ENCODE measurements at regions not wholly inside any gene's neighbourhood (a gene's known extent, or its start where the extent isn't known, plus 50 kb on each side); places are given as distances from the start of the nearest gene placed in this dataset.
"Not testable (repeated sequence)": the region's sequence is repeated elsewhere in the genome, so short reads cannot be mapped to it uniquely, and the experiment has no call there.

DNA sequence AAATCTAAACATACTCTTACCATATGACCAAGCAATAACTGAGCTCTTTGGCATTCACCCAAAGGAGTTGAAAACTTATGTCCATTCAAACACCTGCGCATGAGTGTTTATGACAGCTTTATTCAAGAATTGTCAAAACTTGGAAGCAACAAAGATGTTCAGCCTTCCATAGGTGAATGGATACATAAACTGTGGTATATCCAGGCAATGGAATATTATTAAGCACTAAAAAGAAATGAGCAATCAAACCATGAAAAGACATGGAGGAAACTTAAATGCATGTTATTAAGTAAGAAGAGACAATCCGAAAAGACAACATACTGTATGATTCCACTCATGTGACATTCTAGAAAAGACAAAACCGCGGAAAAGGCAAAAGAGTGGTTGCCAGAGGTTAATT lies 312.0 kb upstream of the TMC3 start:
- no peak for DNase-seq

DNA sequence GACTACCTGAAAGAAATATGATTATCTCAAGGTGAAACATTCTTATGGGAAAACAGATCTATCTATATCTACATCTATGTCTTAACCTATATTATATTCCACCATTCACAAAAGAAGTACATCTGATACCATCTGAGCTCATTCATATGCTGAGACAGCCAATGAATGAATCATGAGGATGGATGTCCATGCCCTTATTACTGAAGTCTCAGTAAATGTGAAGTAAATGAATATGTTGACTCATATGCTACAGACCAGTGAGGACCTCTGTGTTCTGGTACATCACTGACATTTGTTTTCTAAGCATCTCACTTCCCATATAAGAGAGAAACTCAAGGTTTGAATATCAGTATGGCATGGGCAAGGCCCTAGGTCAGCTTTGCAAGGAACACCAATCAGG lies 311.2 kb upstream of the TMC3 start:
- DNase-seq = no peak

DNA sequence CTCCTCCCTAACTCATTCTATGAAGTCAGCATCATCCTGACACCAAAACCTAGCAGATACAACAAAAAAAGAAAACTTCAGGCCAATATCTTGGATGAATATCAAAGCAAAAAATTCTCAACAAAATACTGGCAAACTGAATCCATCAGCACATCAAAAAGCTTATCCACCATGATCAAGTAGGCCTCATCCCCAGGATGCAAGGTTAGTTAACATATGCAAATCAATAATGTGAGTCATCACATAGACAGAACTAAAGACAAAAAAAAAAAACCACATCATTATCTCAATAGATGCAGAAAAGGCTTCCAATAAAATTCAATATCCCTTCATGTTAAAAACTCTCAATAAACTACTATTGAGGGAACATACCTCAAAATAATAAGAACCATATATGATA lies 306.8 kb upstream of the TMC3 start:
- no peak for DNase-seq

- no peak for DNase-seq
Measured at GRCh38 chr15:81666839-81667238, 292.8 kb upstream of the TMC3 start.

DNA sequence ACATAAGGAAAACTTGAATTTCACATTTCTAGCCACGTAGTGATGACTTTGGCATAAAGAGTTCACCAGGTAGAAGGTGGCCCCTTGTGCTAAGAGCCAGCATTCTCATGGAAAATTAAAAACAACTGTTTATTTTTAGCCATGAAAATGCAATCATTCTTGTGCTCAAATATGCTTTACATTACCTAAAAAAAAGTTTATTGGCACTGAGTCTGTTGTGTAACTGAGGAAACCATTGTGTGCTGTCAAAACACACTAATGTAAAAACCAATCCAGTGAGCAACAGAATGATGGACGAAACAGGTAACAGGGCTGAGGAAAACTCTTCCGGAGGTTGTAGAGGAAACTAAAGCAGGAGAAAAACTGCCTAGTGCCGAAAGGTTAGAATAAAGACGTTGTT lies 287.0 kb upstream of the TMC3 start:
- DNase-seq = no peak

DNA sequence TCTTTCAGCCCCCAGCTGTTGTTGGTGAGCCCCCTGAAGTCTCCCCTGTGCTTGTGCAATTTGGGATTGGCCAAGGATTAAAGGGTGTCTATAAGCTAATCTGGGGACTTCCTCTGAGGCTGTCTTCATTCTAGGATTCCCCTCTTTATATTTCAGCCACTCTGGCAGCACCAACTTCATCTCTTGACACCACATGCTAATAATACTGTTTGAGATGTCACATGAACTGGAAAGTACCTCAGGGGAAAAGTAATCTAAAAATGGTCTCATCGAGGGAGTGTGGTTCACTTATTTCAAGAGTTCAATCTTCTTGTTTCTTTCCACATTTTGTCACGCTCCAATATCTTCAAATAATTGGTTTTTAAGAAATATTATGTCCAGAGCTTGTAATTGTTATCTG lies 279.2 kb upstream of the TMC3 start:
- DNase-seq = no peak

DNA sequence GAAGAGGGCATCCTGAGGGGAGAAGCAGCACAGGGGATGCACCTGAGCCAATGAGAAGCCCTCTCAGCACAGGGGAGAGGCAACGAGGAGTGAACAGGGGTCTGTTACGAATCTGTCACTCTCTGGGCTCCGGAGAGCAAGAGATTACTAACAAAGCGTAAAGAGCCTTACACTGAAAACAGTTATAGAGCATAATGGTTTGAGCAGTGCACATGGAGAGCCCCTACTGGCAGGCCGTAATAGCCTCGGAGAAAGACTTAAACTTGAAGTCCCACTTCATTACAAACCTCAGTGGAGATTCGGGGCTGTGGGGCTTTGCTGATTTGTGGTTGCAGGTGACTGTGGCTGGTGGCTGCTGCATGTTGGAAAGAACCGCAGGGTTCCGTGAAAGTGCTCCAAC lies 271.5 kb upstream of the TMC3 start:
- no peak for DNase-seq

DNA sequence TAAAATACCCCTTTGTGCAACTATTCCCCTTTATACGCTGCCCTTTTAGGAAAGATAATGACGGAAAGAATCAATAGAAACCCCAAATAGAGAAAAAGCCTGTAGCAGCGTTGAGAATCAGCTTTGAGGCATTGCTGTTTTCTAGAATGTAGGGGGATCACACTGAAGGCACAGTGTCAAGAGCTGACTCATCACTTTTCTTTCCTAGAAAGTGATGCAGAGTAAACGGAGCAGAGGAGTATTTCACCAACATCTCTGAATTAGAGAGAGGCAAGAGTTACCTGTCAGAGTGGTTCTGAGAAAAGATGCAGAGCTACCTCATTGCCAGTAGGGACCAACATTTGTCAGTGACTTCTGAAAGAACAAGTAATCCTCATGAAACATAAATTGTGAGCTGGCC lies 269.8 kb upstream of the TMC3 start:
- no peak for DNase-seq

DNA sequence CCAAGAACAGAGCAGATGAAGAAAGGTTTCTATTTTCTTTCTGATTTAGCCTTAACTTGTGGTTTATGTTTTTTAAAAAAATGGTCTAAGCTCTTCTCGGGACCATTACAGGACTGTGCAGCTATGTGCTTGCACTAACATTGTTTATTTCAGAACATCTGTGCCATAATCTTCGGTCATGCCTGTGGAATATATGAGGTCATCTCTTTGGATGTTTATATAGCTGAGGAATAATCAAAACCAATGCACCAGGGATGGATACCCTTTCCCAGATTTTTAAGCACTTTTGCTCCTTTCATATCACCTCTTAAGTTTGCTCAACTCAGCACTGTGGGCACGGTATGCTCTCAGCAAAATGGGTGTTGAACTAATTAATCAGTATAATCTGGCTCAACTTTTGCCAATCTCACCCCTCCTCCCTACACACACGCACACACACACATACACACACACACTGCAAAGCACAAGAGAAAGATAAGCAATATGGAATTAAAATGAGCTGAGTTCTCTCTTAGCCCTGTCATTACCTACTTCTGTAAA lies 268.5 kb upstream of the TMC3 start:
- no peak for DNase-seq

DNA sequence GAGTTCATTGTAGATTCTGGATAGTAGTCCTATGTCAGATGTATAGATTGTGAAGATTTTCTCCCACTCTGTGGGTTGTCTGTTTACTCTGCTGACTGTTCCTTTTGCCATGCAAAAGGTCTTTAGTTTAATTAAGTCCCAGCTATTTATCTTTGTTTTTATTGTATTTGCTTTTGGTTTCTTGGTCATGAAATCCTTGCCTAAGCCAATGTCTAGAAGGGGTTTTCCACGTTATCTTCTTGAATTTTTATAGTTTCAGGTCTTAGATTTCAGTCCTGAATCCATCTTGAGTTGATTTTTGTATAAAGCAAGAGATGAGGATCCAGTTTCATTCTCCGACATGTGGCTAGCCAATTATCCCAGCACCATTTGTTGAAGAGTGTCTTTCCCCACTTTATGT lies 262.1 kb upstream of the TMC3 start:
- DNase-seq = not testable (repeated sequence)

GRCh38 chr15:81633889-81634288 lies 259.9 kb upstream of the TMC3 start:
- DNase-seq = no peak

DNA sequence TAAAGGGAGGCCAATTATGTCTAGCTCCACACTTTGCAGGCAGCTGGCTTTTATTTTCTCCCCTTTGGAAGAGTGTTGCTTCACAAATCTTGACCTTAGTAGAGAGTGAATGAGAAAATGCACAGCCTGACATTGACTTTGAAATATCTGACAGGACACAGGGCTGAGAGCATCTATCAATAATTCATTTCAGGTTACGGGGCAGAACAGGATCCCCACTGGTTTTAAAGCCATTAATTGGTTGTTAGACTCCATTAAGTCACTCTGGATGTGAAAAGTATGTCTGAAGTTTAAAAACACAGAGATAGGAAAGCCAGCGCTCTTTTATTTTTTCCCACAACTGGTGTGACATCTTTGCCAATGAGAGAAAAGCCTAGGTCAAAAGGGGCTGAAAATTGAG lies 251.9 kb upstream of the TMC3 start:
- DNase-seq = no peak

DNA sequence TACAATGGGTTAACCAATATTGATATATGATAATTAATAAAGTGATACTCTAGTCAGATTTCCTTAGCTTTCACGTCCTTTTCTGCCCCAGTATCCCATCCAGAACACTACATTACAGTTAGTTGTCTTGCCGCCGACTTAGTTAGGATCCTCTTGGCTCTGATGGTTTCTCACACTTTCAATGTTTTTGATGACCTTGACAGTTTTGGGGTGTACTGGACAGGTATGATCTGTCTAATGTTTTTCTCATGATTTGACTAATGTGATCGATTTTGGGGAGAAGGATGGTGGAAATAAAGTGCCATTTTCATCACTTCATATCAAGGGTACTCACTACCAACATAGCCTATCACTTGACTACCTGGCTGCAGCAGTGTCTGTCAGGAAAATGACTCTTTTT lies 245.0 kb upstream of the TMC3 start:
- no peak for DNase-seq

DNA sequence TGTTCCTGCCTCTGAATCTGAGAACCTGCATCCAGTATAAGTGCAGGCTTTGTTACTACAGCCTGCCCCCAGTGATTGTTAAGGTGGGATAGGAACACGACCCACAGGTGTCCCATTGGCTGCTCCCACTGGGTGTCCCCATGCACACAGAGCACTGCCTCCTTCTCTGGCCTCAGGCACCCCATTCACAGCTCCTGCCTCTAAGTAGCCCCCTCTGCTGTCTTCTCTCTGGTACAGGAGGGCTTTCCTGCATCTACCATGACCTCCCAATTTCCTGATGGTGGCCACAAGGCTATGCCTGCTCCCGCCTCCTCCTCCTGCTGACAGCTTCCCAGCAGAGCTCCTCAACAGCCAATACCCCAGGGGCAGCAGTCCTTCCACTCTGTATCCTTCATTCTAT lies 238.6 kb upstream of the TMC3 start:
- no peak for DNase-seq

DNA sequence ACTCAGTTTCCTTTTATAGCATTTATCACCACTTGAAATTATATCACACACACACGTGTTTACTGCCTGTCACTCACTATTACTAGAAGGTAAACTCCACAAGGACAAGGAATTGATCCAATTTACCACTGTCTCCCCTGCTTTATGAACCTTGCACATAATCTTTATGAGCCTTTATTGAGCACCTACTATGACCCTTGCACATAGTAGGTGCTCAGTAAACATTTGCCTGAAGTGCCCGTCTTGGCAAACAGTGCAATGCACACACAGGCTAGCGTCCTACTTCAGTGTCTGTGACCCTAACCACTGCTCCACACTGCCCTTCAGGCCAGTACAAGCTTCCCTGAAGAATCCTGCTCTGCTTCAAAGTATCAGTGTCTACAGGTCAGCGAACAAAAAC lies 237.7 kb upstream of the TMC3 start:
- DNase-seq = no peak

GRCh38 chr15:81608309-81608829 lies 234.4 kb upstream of the TMC3 start:
- no peak for DNase-seq

GRCh38 chr15:81604713-81605112 lies 230.7 kb upstream of the TMC3 start:
- DNase-seq = no peak

- DNase-seq = no peak
Measured at GRCh38 chr15:81596159-81596865, 222.3 kb upstream of the TMC3 start.

DNA sequence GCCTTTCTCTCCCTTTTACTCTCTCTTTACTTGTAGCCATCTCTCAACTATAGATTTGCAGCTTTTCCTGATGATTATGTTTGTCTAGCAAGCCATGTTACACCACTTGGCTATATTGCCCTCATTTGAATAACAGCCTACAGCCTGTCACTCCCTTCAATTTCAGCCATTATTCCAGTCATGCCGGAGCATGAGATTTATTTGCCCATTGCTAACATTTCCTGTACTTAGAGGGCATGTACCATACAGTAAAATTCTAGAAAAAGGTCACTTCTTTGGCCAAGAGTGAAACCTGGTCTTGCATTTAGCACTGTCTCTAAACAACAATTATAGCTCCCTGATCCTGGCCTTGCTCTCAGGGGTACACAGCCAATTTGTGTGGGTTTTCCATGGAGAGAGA lies 221.7 kb upstream of the TMC3 start:
- no peak for DNase-seq

DNA sequence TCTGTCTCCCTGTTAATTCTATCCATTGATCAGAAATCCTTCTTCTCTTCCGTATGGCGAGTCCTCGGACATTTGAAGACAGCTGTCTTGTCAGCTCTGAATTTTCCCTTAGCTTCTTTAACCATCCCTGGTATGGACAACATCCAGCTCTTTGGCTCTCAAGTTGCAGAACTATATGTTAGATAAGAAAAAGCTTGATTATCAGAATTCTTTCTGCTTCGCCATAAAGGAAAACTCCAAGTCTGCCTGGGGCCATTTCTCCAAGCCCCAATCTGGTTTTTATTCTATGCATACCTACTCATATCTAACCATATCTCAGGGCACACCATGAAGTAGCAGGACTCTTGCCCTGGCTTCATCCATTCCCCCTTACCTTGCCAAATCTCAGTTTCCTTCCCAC lies 215.7 kb upstream of the TMC3 start:
- no peak for DNase-seq

DNA sequence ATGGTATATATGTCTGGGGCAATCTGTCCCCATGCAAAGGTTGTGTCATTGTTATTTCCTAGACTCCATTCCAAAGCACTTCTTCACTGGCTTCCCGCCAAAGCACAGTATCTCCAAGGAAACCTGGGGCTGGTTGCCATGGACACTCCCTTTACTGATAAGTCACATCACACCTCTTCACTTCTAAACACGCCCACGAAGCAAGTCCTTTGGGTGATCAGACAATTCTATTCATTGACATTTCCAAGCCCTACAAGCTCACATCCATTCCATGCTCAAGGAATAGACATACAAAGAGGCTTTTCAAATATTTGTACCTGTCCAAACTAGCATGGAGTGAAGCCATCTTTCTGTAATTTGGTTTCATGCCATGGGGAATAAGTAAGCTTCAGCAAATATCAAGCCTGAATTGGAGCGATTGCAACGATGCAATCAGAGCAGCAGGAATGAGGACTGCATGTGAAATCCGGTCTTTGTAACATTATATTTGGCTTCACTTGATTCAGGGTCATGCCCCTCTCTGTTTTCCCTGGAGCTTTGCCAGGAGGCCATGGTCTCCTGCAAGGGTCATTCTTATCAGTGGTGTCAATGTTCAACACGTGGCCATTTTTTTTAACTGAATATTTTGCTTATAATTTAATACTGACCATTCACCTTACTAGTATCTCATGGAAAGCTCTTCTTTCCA lies 201.6 kb upstream of the TMC3 start:
- DNase-seq = no peak

- DNase-seq = no peak
Measured at GRCh38 chr15:81573098-81573746, 199.2 kb upstream of the TMC3 start.

DNA sequence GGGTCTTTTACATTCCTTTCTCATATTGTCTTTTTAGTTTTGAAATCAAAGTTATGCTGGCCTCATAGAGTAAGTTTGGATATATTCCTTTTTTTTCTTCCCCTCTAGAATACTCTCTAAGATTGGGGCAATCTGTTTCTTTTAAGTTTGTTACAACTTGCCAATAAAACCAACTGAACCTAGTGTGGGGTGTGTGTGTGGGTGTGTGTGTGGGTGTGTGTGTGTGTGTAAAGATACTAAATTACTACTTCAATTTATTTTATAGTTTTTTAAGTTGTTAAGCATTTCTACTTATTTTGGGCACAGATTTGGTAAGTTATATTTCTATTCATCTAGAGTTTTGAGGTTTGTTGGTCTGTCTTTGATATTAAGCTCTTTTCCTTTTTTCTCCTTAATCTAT lies 198.2 kb upstream of the TMC3 start:
- no peak for DNase-seq

Data from stimulated activated CD4-positive, alpha-beta T cell treated with anti-CD3 and anti-CD28 coated beads, Interleukin-4, amount 100 ng/mL, for 24 hours (primary cell).